SH-SY5Y (cell line): ENCODE measurements at regions not wholly inside any gene's neighbourhood (a gene's known extent, or its start where the extent isn't known, plus 50 kb on each side); places are given as distances from the start of the nearest gene placed in this dataset.

ENCODE experiments used
- GATA2 ChIP-seq: IDR thresholded peaks from 2 replicates; pipeline ENCODE4 v1.6.1; 2011; ENCODE audit warnings: mild to moderate bottlenecking, low read depth, low read length
- GATA3 ChIP-seq: IDR thresholded peaks from 2 replicates; pipeline ENCODE4 v1.6.1; 2011; ENCODE audit warnings: low read depth, mild to moderate bottlenecking, low read length, moderate library complexity

- TF ChIP-seq GATA3: no peak
- TF ChIP-seq GATA2: no peak
These were observed 526.4 kb upstream of the PRKX start for GRCh38 chrX:4239650-4240540.
